ENCODE measurements at regions not wholly inside any gene's neighbourhood (a gene's known extent, or its start where the extent isn't known, plus 50 kb on each side); places are given as distances from the start of the nearest gene placed in this dataset.

DNA sequence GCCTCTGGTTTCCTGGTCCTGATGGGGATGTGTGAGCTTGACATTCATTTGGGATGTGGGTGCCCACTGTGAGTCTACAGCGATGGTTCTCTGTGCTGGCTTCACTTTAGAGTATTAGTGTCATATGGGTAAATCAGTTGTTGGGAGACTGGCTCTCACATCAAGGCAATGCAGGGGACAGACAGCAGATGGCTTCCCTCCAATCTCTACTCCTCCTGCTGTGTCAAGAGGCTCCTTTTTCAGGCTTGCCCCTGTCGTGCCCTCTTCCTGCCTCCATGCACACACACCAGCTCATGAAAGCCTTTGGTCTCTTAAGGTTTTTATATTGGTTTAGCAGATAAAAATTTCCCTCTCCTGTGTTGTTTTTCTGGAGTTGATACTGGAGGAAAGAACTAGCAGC, 315.6 kb downstream of the RDH14 start:
- no peak for DNase-seq

DNA sequence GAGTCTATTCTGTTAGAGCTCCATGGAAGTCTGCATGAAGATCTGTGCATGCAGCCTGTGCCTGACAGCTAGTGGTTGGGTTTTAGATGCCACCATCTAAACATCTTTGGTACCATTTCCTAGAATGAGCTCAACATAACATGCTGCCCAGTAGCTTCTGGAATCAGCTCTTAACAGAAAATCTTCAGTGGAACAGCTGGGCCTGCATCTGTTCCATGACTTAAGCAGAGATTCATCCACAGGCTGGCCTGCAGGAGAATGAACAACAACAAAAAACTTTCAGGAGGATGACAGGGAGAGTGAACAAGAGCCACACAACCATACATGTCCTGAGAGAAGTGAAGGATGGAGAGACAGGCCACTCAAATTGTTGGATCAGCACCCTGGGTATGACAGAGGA, 316.6 kb downstream of the RDH14 start:
- DNase-seq = no peak

DNA sequence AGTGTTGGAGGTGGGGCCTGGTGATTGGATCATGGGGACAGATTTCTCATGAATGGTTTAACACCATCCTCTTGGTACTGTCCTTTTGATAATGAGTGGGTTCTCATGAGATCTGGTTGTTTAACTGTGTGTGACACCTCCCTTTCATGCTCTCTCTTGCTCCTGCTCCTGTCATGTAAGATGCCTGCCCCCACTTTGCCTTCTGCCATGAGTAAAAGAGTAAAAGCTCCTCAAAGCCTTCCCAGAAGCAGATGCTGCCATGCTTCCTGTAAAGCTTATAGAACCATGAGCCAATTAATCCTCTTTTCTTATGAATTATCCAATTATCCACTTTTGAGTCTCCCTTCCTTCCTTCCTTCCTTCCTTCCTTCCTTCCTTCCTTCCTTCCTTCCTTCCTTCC, 317.7 kb downstream of the RDH14 start:
- DNase-seq = no peak

DNA sequence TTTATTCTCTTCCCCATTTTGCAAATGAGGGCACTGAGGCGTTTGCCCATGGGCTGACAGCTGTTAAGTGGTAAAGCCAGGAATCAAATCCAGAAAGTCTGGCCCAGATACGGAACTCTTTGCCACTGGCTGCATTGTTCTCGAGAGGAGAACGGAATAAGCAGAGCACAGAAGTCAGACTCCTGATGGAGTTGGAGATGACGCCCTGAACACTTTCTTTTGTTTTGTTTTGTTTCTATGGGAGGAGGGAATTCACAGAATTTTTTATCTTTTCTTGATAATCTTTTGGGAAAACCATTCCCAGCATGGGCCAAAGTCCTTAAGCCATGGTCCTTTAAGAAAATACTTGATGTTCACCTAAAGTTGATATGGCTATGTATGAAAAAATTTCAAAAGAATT, 322.2 kb downstream of the RDH14 start:
- DNase-seq = no peak

DNA sequence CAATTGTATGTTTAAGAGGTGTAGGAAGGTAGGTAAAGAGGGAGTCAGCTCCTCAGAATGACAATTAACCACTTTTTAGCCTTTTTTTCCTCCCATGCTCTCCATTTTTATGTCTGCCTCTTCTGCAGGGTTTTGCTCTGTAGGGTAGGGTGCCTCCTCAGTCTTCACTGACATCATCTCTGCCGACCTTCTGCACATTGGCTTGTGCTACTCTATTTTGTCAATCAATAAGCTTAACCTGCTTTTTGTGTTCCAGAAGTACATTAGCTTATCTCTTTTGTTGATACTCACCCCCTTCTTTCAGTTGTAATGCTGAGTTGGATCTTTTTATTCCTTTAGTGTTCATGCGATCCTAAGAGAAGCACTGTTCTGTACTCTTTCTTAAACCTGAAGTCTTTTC, 323.2 kb downstream of the RDH14 start:
- DNase-seq = no peak

DNA sequence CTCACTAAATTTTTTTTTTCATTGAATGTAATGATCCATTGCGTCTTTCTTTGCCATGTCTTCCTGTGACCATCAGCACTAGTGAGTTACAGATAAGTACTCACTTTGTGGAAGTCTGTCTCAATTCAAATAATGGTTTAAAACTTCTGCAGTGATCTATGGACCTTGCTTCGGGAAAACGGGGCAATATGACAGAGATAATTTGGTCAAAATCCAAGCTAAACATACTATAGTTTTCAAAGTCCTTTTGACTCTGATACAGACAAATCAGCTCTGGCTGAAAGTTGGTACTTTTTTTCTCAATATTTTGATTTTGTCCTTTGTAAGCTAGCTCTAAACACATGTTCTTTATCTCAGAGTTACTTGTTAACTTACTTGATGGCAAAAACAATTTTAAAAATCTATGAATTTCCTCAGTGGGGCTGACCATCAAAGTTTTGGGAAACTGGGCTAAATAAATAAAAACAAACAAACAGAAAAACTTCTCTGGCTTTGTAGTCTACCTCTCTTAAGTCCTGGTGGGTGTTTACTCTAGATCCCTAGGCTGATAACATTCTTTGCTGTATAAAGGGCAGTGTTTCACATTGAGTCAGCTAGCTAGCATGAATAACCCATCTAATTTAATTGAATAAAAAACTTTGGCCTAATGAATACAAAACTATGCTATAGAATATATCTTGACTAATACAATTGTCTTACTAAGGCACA, 327.6 kb downstream of the RDH14 start:
- DNase-seq = peak; percentile 38

DNA sequence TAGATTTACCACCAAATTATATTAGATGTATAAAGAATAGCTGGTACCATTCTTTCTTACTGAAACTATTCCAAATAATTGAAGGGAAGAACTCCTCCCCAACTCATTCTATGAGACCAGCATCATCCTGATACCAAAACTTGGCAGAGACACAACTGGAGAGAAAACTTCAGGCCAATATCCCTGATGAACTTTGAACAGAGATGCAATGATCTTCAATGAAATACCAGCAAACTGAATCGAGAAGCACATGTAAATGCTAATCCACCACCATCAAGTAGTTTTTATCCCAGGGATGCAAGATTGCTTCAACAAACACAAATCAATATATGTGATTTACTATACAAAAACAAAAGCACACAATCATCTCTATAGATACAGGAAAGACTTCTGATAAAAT, 329.8 kb downstream of the RDH14 start:
- DNase-seq = no peak

DNA sequence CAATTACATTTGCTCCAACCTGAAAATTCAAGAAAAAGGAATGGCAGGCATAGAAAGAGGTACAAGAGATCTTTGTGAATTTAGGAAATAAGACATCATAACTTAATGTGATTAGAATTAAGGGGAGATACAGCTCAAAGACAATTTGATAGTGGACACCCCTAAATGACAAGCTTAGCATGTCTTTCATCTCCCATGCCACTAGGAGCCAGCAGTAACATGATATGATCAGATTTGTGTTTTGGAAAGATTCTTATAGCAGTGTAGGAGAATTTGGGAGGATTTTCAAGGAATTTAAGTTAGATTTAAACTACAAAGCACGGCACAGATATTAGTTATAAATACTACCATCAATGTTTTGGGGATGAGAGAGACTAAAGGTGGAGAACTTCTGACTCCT, 340.8 kb downstream of the RDH14 start:
- no peak for DNase-seq

DNA sequence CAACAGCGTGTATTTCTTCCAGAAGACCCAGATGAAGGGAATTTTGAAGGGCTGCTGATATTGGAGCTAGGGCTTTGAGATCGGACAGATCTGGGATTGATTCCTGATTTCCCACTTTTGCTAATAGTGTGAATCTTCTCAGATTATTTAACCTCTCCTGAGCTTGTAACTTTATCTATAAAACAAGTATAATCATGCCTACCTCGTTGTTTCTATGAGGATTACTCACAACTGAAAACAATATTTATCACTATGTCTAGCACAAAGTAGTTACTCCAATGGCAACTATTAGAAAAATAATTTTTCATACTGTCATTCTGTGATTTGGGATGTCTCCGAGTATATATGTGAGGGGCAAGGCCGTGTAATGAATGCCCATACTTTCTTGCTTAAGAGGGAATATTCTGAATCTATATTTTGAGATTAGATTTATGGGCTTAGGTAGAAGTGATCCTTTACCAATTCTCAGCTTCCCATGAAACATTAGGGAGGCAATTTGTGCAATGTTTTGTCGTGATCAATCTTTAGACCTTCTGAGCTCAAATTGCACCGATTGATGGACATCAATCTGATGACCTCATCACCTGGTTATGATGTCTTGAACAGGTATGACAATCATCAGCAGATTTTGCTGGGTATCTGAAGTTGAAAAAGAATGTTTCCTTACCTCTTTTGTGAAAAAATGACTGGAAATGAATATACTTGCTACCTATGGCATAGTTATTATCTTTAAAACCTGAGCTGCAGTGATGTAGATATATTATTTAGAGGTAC, 339.9 kb downstream of the KCNS3 start:
- no peak for DNase-seq

DNA sequence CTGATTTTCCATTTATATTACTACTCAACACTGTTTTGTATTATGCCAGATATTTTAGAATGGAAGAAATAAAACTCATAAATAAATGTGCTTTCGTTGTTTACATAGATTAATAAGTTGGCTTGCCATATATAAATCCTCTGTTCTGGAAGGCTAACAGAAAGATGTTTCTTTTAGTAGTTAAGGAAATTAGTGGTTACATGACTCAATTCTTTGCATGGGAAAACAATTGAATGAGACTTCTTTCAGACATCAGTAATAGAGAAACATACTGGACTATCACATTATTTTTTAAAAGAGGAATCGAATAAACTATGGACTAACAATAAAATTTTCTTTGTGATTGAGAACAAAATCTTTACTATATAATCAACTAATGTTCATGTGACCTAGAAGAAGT, 336.5 kb downstream of the KCNS3 start:
- no peak for DNase-seq

DNA sequence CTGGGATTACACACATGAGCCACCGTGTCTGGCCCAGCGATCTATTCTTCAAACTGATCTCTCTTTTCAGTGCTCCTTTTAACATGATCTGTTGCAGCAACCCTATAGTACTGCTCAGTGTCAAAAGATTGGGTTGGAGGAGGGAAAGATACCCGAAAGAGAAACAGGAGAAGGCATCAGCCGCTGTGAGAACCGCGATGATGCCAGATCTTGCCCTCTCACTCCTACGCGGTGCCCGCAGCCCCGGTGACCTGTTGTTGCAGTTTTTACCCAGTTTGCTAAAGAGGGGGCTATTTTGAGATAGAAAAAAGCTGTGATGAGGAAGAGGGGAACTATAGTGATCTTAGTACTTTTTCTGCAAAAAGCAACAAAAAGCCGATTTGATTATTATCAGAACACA, 335.5 kb downstream of the KCNS3 start:
- no peak for DNase-seq

DNA sequence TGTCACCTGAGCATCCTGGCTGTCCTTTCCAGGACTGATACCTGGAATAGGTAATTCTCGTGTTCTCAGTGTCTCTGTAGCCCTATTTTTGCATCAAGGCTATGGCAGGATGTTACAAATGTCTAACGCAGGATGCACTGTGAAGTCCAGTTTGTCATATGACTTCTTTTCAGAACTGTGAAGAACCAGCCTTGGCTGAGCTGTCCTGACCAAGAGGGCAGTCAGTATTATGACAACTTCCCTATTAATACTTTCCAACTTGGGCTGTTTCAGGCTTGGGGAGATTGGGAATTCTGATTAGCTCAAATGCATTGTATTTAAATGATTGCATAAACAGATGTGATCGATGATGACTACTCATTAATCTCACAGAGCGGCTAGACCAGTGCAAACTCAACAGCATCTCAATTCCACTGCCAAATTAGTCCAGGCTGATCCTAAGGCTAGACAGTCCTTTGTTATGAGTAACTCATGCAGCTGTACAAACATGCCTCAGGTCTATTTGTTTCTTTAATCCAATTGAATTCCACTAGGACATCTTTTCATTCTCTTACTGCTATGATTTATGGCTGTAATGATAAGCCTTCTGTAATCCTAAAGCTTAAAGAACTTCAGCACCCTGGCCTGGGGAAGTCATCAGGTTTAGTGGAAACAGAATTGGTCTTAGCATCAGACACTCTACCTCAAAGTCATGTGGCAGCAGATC, 331.6 kb downstream of the KCNS3 start:
- peak; percentile 89 for DNase-seq

DNA sequence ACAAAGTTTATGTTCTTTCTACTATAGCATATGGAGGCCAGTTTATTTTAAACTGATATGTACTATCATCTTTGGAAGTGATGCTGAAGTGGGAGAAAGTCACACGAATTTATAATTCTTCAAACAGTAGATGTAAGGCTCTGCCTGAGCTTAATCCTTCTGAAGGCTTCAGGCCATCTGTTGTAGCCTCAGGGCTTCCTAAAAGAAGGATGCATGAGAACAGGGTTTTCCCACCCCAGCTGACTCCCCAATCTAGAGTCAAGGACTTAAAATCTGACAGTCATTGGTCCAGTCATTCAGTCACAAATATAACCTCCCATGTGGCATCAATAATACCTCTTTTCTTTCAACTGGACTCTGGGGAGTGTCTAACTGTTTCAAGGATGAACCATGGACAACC, 330.5 kb downstream of the KCNS3 start:
- no peak for DNase-seq

DNA sequence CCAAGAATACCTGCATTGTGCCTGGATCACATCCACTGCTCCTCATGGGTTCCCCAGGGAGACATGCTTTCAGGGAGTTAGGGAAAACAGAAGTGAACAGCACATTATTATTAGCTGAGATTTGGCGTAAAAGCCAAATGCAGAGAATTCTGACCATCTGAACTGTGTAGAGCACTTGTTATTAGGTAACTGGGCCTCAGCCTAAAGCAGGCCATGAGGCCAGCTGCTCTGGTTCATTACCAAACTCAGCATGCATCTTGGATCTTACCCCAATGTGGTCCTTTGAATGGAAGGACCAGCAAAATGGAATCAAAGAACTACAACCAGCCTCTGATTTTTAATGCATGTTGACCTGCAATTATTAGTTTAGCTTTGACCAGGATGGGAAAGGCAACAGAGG, 322.3 kb downstream of the KCNS3 start:
- DNase-seq = no peak

DNA sequence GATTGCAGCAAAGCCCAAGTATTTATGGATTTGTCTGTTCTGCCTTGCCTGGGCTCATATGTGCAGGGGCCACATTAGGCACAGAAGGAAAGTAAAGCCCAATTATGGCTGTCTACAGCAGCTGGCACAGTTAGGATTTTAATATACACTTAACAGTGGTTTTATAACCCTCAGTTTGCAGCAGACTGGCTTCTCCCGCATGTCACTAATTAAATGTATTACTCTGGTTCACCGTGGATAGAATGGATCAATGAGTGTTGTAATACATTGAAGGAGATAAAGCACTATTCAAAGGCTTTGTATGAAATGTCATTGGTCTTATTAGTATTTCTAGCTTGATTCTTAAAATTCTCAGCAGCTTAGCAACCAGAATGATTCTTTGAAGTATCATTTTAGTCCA, 320.2 kb downstream of the KCNS3 start:
- DNase-seq = no peak

DNA sequence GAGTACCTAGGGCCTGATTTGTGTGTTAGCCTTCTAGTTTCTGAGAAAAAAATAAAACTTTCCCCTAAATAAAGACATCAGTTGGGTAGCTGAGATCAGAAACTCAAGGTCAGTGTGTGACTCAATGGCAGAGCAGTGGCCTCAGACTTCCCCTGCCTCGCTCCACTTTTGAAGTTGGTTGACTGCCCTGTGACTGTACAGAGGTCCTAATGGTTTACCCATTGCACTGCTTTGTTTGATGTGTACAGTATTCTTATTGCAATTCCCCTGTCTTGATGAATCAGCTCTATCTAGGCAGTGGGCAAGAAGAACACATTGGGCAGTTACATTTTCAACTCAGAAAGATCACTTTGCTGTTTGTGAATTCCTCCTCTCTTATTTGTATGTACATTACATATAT, 315.7 kb downstream of the KCNS3 start:
- DNase-seq = no peak

DNA sequence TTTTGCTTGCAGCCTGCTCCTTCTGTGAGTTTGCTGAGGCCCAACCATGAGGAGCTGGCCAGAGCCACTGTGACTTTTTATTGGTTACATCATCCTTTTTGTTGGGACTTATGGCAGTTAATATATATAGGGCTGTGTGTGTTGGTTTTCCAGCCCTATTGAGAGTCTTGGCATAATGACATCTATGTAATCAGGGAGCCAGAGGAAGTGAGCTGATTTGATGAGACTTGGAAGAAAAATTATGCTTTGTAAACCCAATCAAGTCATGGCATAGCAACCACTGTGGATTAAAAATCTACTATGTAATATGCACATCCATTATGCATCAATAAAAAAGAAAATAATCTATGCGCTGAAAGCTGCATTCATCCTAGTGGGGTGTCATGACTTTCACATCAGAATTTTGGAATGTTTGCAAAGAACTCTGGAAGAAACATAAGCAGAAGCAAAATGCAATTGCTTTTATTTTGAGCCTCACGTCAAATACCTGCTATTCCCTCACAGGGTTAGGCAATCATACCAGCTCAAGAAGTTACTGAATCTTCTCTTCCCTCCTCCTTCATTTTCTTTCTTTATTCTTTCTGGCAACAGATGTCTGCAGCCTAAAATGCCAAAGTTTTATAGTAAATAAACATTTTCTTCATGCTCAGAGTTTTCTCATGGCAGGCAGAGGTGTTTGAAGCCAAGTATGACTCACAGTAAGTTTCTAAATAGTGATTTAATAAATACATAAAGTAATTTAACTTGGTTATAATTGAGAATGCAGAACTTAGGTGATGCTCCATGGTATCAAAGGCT, 308.5 kb downstream of the KCNS3 start:
- DNase-seq = no peak

DNA sequence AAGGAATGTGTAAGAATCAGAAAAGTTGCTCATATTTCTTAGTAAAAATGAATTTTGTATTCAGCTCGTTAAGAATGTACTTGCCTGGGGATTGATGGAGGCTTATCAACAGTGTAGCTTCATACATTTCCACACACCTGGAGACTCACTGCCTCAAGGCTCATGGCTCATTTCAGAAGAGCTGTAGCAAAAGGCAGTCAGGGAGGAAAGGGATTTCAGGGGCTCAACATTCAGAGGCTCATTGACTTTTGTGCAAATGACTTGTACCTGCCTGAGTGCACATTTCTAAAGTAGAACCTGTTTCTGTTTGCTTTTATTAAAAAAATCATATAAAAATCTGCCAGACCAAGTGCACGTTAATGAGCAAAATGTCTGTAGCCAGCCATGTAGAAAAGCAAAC, 304.4 kb downstream of the KCNS3 start:
- DNase-seq = no peak

DNA sequence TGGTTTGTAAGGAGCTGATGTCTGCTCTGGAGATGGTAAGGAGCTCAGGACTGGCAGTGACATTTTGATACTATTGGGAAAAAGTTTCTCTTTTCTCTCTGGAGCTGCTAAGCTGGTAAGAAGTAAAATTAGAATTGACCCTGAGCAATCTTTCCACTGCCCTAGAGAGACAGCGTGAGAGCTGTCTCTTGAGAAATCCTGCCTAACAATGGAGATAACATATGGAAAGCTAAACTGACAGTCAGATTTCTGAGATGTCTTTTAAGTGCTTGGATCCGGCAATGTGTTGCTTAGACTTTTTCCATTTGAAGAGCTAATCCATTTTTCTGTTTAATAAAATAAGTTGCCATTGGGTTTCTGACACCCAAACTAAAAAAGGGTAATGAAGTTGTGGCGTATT, 302.4 kb downstream of the KCNS3 start:
- DNase-seq = no peak

DNA sequence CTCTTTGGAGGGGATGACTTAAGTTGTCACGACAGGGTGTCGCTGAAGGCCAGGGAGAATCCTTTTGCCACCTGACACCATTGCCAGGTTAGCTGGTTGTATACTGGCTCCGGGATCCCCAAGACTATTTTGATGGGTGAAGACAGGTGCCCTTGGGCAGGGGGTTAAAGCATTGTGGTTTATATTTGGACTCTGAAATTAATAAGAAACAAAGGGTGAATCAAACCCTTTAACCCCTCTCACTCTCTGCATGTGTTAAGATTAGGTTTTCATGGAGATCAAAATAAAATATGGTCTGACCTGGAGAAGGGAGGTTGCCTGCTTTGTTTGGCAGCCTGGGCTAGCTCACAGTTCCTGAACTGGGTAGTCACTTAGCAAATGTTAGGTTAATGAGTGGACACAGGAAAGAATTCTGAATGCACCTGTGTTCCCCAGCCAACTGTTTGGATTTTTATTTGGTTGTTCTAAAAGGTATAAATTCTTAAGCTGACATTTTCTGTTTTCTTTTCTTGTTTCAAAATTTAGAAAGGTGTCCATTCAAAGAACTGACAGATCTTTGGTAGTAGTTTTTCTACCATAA, 301.7 kb downstream of the KCNS3 start:
- no peak for DNase-seq

DNA sequence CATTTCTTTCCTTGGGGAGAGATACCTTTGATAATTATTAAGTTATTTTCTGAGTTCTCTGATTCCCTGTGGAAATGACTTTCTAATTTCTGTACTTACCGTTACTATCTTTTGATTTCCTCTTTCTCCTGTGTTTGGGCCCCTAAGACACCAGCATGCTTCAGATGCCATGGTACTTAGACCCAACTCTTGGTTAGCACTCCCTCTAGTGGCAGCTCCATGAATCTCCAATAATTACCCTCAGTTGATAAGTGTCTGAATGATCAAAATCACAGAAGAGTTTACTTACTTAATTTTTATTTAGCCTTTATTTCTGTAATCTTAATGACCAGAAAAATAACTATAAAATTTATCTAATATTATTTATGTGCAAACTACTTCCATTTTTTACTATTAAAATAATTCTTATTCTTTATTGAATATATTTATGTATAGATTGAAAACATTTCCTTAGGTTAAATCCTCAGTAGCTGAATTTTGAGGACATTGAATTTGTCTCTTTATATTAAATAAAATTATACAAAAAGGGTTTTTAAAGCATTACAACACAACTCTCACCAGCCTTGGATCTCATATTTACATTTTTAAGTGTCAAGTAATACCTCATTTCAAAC, 300.4 kb downstream of the KCNS3 start:
- DNase-seq = peak; percentile 48

DNA sequence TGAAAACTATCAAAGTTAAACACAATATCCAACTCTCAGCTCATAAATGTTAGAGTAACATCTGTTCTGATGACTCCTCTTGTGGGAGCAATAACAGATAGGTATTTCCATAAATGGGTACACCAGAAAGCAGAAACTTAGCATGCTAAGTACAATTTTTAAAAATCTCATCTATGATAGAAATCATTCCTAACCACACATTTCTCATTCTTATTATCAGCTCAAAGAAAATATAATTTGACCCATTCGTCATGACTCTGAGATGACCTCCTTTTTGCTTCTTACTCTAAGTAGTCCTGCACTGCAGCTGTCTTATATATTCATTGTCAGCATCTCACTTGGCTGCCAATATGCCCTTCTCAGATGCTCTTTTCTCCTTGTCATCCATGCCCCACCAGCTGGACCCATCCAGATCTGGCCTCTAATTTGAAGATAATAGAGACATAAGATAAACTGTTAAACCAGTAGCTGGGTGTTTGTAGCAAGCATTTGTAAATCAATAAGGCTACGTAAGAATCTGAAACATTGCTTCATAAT, 298.3 kb downstream of the KCNS3 start:
- no peak for DNase-seq
